Astrocyte of the hippocampus (primary cell): ENCODE measurements at regions not wholly inside any gene's neighbourhood (a gene's known extent, or its start where the extent isn't known, plus 50 kb on each side); places are given as distances from the start of the nearest gene placed in this dataset.
"Not testable (repeated sequence)": the region's sequence is repeated elsewhere in the genome, so short reads cannot be mapped to it uniquely, and the experiment has no call there.

ENCODE experiments used
- DNase-seq: peaks from one replicate; pipeline ENCODE4 v3.0.0; 2011; ENCODE audit warnings: low read depth, low spot score

GRCh38 chr15:87724330-87724729, 532.2 kb downstream of the NTRK3 start:
- DNase-seq: no peak

- DNase-seq: peak; percentile 46
Measured at GRCh38 chr15:87722941-87723691, 533.4 kb downstream of the NTRK3 start.

GRCh38 chr15:87720235-87720634, 536.3 kb downstream of the NTRK3 start:
- DNase-seq: no peak

GRCh38 chr15:87716422-87716821, 540.1 kb downstream of the NTRK3 start:
- DNase-seq: no peak

- DNase-seq: no peak
Measured at GRCh38 chr15:87715252-87715651, 541.3 kb downstream of the NTRK3 start.

- no peak for DNase-seq
Measured at GRCh38 chr15:87713475-87713879, 543.1 kb downstream of the NTRK3 start.

GRCh38 chr15:87712211-87712610, 544.3 kb downstream of the NTRK3 start:
- DNase-seq: no peak

GRCh38 chr15:87711026-87711425, 545.5 kb downstream of the NTRK3 start:
- peak; percentile 67 for DNase-seq

GRCh38 chr15:87710406-87710805, 546.1 kb downstream of the NTRK3 start:
- peak; percentile 47 for DNase-seq

GRCh38 chr15:87707566-87708130, 548.9 kb downstream of the NTRK3 start:
- DNase-seq: peak; percentile 17

GRCh38 chr15:87707071-87707470, 549.5 kb downstream of the NTRK3 start:
- DNase-seq: no peak

- DNase-seq: no peak
Measured at GRCh38 chr15:87706001-87706400, 550.5 kb downstream of the NTRK3 start.

GRCh38 chr15:87704276-87704675, 552.3 kb downstream of the NTRK3 start:
- DNase-seq: no peak

GRCh38 chr15:87703327-87704111, 553.0 kb downstream of the NTRK3 start:
- DNase-seq: no peak

- DNase-seq: no peak
Measured at GRCh38 chr15:87702270-87702669, 554.3 kb downstream of the NTRK3 start.

GRCh38 chr15:87698467-87698866, 558.1 kb downstream of the NTRK3 start:
- DNase-seq: not testable (repeated sequence)

GRCh38 chr15:87689716-87690115, 566.8 kb downstream of the NTRK3 start:
- DNase-seq: no peak

GRCh38 chr15:87687523-87687870, 569.0 kb downstream of the NTRK3 start:
- no peak for DNase-seq

GRCh38 chr15:87686841-87687522, 569.6 kb downstream of the NTRK3 start:
- DNase-seq: no peak

GRCh38 chr15:87686339-87686738, 570.2 kb downstream of the NTRK3 start:
- no peak for DNase-seq

- no peak for DNase-seq
Measured at GRCh38 chr15:87682527-87682926, 574.0 kb downstream of the NTRK3 start.

- no peak for DNase-seq
Measured at GRCh38 chr15:87681104-87681503, 575.4 kb downstream of the NTRK3 start.
